OCI-LY7 (cell line): ENCODE measurements at regions not wholly inside any gene's neighbourhood (a gene's known extent, or its start where the extent isn't known, plus 50 kb on each side); places are given as distances from the start of the nearest gene placed in this dataset.

ENCODE experiments used
- BruUV-seq: library from RNA; stranded (reverse); fragments of 400-500 nt; replicated peaks from 2 replicates; lab custom pipeline; 2021; lab: Mats Ljungman, UMichigan
- CTCF ChIA-PET: fragments of 300-600 bp; sonication (Branson Sonifier 250); formaldehyde crosslinking; loops from one replicate; lab custom pipeline; 2022; ENCODE audit warnings: antibody characterized with exemption; ENCODE audit not compliant: unreplicated experiment; lab: Charles Lee
- POLR2A ChIA-PET: fragments of 300-600 bp; sonication (Branson Sonifier 250); formaldehyde crosslinking; loops from one replicate; lab custom pipeline; 2022; ENCODE audit warnings: antibody characterized with exemption; lab: Charles Lee
- DNase-seq: peaks from one replicate; pipeline ENCODE4 v3.0.0-alpha.2; 2015; ENCODE audit warnings: low spot score
- H2AFZ ChIP-seq: fragments of 200-600 bp; sonication (generic), shearing (Covaris generic); 2 replicates; pipeline ENCODE4 v1.6.1; 2014; ENCODE audit warnings: mild to moderate bottlenecking, antibody characterized with exemption, low read length, moderate library complexity
- H3K27ac ChIP-seq: fragments of 200-600 bp; sonication (generic); 2 replicates; pipeline ENCODE4 v1.5.1; 2014; ENCODE audit warnings: mixed run types, low read depth, mild to moderate bottlenecking, moderate library complexity, low read length, inconsistent platforms; ENCODE audit not compliant: poor library complexity, severe bottlenecking
- H3K36me3 ChIP-seq: fragments of 200-600 bp; sonication (generic); 2 replicates; pipeline ENCODE4 v1.6.1; 2014; ENCODE audit warnings: mild to moderate bottlenecking, antibody characterized with exemption, low read length, moderate library complexity, mixed read lengths; ENCODE audit not compliant: insufficient read depth
- H3K4me1 ChIP-seq: fragments of 200-600 bp; sonication (generic); 2 replicates; pipeline ENCODE4 v1.5.1; 2014; ENCODE audit warnings: mild to moderate bottlenecking, low read length; ENCODE audit not compliant: insufficient read depth, poor library complexity, severe bottlenecking
- H3K4me2 ChIP-seq: fragments of 200-600 bp; sonication (generic); 2 replicates; pipeline ENCODE4 v1.6.1; 2014; ENCODE audit warnings: mild to moderate bottlenecking, low read length
- H3K4me3 ChIP-seq: fragments of 200-600 bp; sonication (generic); 2 replicates; pipeline ENCODE4 v1.5.1; 2014; ENCODE audit warnings: mild to moderate bottlenecking, low read depth, low read length; ENCODE audit not compliant: poor library complexity, severe bottlenecking
- H3K79me2 ChIP-seq: fragments of 200-600 bp; sonication (generic); 2 replicates; pipeline ENCODE4 v1.6.1; 2016; ENCODE audit warnings: low read depth, mild to moderate bottlenecking, low read length, moderate library complexity, mixed read lengths; ENCODE audit not compliant: insufficient read depth
- H3K9me2 ChIP-seq: fragments of 200-600 bp; sonication (generic); 2 replicates; pipeline ENCODE4 v1.6.1; 2016; ENCODE audit warnings: mild to moderate bottlenecking, low read length, mixed read lengths; ENCODE audit not compliant: insufficient read depth
- H3K9me3 ChIP-seq: fragments of 200-600 bp; sonication (generic); 2 replicates; pipeline ENCODE4 v1.6.1; 2014; ENCODE audit warnings: mild to moderate bottlenecking, mixed run types, low read length, mixed read lengths
- H4K20me1 ChIP-seq: fragments of 200-600 bp; sonication (generic); 2 replicates; pipeline ENCODE4 v1.6.1; 2014; ENCODE audit warnings: mild to moderate bottlenecking, antibody characterized with exemption, low read length, moderate library complexity, mixed read lengths; ENCODE audit not compliant: insufficient read depth
- CTCF ChIP-seq: fragments of 200-600 bp; sonication (generic); conservative IDR thresholded peaks from 2 replicates; pipeline ENCODE4 v1.5.1; 2014; ENCODE audit warnings: mild to moderate bottlenecking, antibody characterized with exemption, low read length, moderate library complexity, mixed read lengths
- EZH2phosphoT487 ChIP-seq: fragments of 200-600 bp; sonication (generic); IDR thresholded peaks from 2 replicates; pipeline ENCODE4 v1.6.1; 2018; ENCODE audit warnings: low read depth, borderline replicate concordance, mild to moderate bottlenecking, mixed run types, antibody characterized with exemption, low read length, moderate library complexity, mixed read lengths
- intact Hi-C: fragments of 100-400 bp; cut with micrococcal nuclease; formaldehyde crosslinking; loops from one replicate; pipeline ENCODE4 v1.10.0; 2022; ENCODE audit not compliant: unreplicated experiment

- no peak for DNase-seq
- Histone ChIP-seq H3K36me3 (no peaks in the 10 kb centered on the region), H3K79me2 (no peaks in the 10 kb centered on the region), H2AFZ (no peak overlapping the region), H3K4me2 (no peak overlapping the region), H4K20me1 (no peaks in the 10 kb centered on the region), H3K27ac (no peak overlapping the region), H3K4me1 (no peaks in the 10 kb centered on the region), H3K9me3 (no peaks in the 10 kb centered on the region), H3K9me2 (no peaks in the 10 kb centered on the region), H3K4me3 (no peak overlapping the region)
- CTCF ChIA-PET: no interaction called here
- no peak for TF ChIP-seq EZH2phosphoT487
- TF ChIP-seq CTCF: no peak
- POLR2A ChIA-PET: no interaction called here
- intact Hi-C loops: no loop called here
- BruUV-seq: no TSS peak
Observed at GRCh38 chr10:121653608-121654007, 55.4 kb upstream of the FGFR2 start.

GRCh38 chr10:121648493-121648892 is 50.2 kb upstream of the FGFR2 start:
- Histone ChIP-seq H3K36me3 (no peaks in the 10 kb centered on the region), H3K79me2 (no peaks in the 10 kb centered on the region), H3K4me3 (no peak overlapping the region), H3K27ac (no peak overlapping the region), H2AFZ (no peak overlapping the region), H4K20me1 (no peaks in the 10 kb centered on the region), H3K9me2 (no peaks in the 10 kb centered on the region), H3K4me2 (no peak overlapping the region), H3K4me1 (no peaks in the 10 kb centered on the region), H3K9me3 (no peaks in the 10 kb centered on the region)
- ChIA-PET CTCF (no interaction called here), POLR2A (no interaction called here)
- TF ChIP-seq CTCF (no peak), EZH2phosphoT487 (no peak)
- no peak for DNase-seq
- intact Hi-C loops: no loop called here
- no TSS peak for BruUV-seq

GRCh38 chr10:121648059-121648458 is 49.8 kb upstream of the FGFR2 start:
- Histone ChIP-seq H3K9me3 (no peaks in the 10 kb centered on the region), H4K20me1 (no peaks in the 10 kb centered on the region), H3K9me2 (no peaks in the 10 kb centered on the region), H3K4me2 (no peak overlapping the region), H3K36me3 (no peaks in the 10 kb centered on the region), H3K4me1 (no peaks in the 10 kb centered on the region), H3K79me2 (no peaks in the 10 kb centered on the region), H2AFZ (no peak overlapping the region), H3K4me3 (no peak overlapping the region), H3K27ac (no peak overlapping the region)
- no peak for DNase-seq
- POLR2A ChIA-PET: no interaction called here
- TF ChIP-seq CTCF (no peak), EZH2phosphoT487 (no peak)
- CTCF ChIA-PET: no interaction called here
- intact Hi-C loops: no loop called here
- BruUV-seq: no TSS peak
